Gastrocnemius medialis (tissue), 4 donors: ENCODE measurements at regions not wholly inside any gene's neighbourhood (a gene's known extent, or its start where the extent isn't known, plus 50 kb on each side); places are given as distances from the start of the nearest gene placed in this dataset.

Source experiments
- ATAC-seq, 2 donors: fragments of 150-250 bp; one replicate each; pipeline ENCODE4 v1.9.1; 2016
- DNase-seq, 2 donors: peaks; one replicate each; pipeline ENCODE4 v3.0.0-alpha.2; 2019
- H3K27ac ChIP-seq, 4 donors: fragments of 200-600 bp; sonication (generic); 1 replicate in 1 of 4; 2 replicates in 3 of 4; pipeline ENCODE4 v1.5.1; 2016 to 2018; ENCODE audit warnings: mild to moderate bottlenecking in 2 of 4, moderate library complexity in 1 of 4
- H3K27me3 ChIP-seq, 3 donors: fragments of 200-600 bp; sonication (generic) in 2 of 3; 1 replicate in 1 of 3; 2 replicates in 2 of 3; pipeline versions ENCODE4 v1.5.1 to v1.6.0; 2016 to 2019; ENCODE audit warnings: mild to moderate bottlenecking in 1 of 3, moderate library complexity in 1 of 3
- H3K36me3 ChIP-seq, 2 donors: fragments of 200-600 bp; sonication (generic) in 1 of 2; one replicate each; pipeline ENCODE4 v1.5.1; 2017 to 2018
- H3K4me1 ChIP-seq, 2 donors: fragments of 200-600 bp; sonication (generic) in 1 of 2; one replicate each; pipeline ENCODE4 v1.5.1; 2016 to 2017; ENCODE audit warnings: mild to moderate bottlenecking in 2 of 2
- H3K4me3 ChIP-seq, 4 donors: fragments of 200-600 bp; sonication (generic) in 3 of 4; 1 replicate in 1 of 4; 2 replicates in 3 of 4; pipeline ENCODE4 v1.5.1; 2016 to 2019; ENCODE audit warnings: mild to moderate bottlenecking in 2 of 4
- H3K9me3 ChIP-seq, 3 donors: fragments of 200-600 bp; sonication (generic) in 2 of 3; 1 replicate in 1 of 3; 2 replicates in 2 of 3; pipeline ENCODE4 v1.5.1; 2016 to 2019
- CTCF ChIP-seq, 5 experiments: fragments of 450-650 bp in 3 of 5; fragments of 200-600 bp in 2 of 5; sonication (generic) in 2 of 5; IDR thresholded peaks in 4 of 5; conservative IDR thresholded peaks in 1 of 5; 1 replicate in 4 of 5; 2 replicates in 1 of 5; pipeline ENCODE4 v1.5.1; 2016 to 2019; ENCODE audit warnings: antibody characterized with exemption in 5 of 5, mild to moderate bottlenecking in 3 of 5, moderate library complexity in 3 of 5
- POLR2A ChIP-seq, 2 donors: fragments of 450-650 bp; IDR thresholded peaks; one replicate each; pipeline ENCODE4 v1.6.1; 2017; ENCODE audit warnings: antibody characterized with exemption in 2 of 2, mild to moderate bottlenecking in 2 of 2, moderate library complexity in 2 of 2
- in situ Hi-C, 4 donors: fragments of 200-750 bp; cut with MboI; loops; one replicate each; pipeline versions ENCODE4 v1.15.0 to v1.8.0; 2017; ENCODE audit warnings: low sequenced_read_pairs in 4 of 4
- intact Hi-C: fragments of 100-400 bp; cut with DNase I; formaldehyde crosslinking; loops from one replicate; pipeline ENCODE4 v1.15.1; 2023; ENCODE audit warnings: low total_unique reads

GRCh38 chr16:51629576-51629975 is 478.5 kb upstream of the SALL1 start:
- ATAC-seq, result no peak
- DNase-seq, result no peak
- H3K27ac ChIP-seq, result no peak overlapping the region
- in situ Hi-C loops (no loop called here), intact Hi-C loops (no loop called here)
- H3K4me1 ChIP-seq, result no peaks in the 10 kb centered on the region
- H3K36me3 ChIP-seq, result no peaks in the 10 kb centered on the region
- no peak for TF ChIP-seq CTCF (IDR thresholded peaks at IDR 0.05 in 4 of 5, conservative IDR thresholded peaks at IDR 0.05 in 1 of 5)
- no peak for TF ChIP-seq POLR2A (IDR thresholded peaks at IDR 0.05)
- no peaks in the 10 kb centered on the region for H3K27me3 ChIP-seq
- H3K9me3 ChIP-seq, result no peaks in the 10 kb centered on the region
- H3K4me3 ChIP-seq, result no peak overlapping the region

DNA sequence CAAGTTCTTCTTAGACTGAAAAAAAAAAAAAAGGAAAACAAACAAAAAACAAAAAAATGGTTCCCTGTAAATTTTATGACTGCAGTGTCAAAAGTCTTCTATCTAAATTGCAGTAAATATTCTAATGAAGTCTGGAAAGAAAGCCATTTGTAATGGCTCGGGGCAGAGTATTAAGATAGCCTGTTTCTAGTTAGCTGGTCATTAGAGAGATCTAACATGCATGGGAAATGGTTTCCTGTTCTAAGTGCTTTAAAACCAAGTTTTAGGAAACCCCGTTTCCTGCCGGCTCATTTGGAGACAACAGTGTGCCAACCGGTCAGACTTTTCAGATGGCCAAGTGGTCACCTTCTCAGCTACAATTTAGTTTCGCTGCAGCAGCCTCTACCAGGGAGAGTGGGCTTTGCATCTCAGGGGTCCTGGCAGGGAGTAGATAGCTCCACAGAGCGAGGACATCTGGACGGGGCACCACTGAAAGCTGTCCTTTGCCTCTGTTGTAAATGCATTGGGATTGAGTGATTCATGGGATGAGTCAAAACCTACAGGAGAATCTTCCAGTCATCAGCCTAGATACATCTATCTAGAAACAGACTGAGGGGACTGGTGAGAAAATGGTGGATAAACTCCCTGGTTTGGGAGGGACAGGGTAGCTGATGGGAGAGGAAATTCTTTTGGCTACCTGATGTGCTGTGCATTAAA is 473.2 kb upstream of the SALL1 start:
- in situ Hi-C loops, result no loop called here
- TF ChIP-seq POLR2A (IDR thresholded peaks at IDR 0.05) (no peak), CTCF (IDR thresholded peaks at IDR 0.05 in 4 of 5, conservative IDR thresholded peaks at IDR 0.05 in 1 of 5) (no peak)
- H3K27me3 ChIP-seq, result no peaks in the 10 kb centered on the region
- no peaks in the 10 kb centered on the region for H3K36me3 ChIP-seq
- no peaks in the 10 kb centered on the region for H3K9me3 ChIP-seq
- H3K4me3 ChIP-seq, result no peak overlapping the region
- intact Hi-C loops, result no loop called here
- ATAC-seq (no peak), DNase-seq (no peak)
- no peak overlapping the region for H3K27ac ChIP-seq
- H3K4me1 ChIP-seq, result no peaks in the 10 kb centered on the region

- intact Hi-C loops (no loop called here), in situ Hi-C loops (no loop called here)
- ATAC-seq (no peak), DNase-seq (no peak)
- Histone ChIP-seq H3K36me3 (no peaks in the 10 kb centered on the region), H3K27ac (no peak overlapping the region), H3K27me3 (no peaks in the 10 kb centered on the region), H3K9me3 (no peaks in the 10 kb centered on the region), H3K4me3 (no peak overlapping the region), H3K4me1 (no peaks in the 10 kb centered on the region)
- TF ChIP-seq POLR2A (IDR thresholded peaks at IDR 0.05), result no peak
- TF ChIP-seq CTCF (IDR thresholded peaks at IDR 0.05 in 4 of 5, conservative IDR thresholded peaks at IDR 0.05 in 1 of 5), result no peak
These were observed 470.5 kb upstream of the SALL1 start for GRCh38 chr16:51621610-51622009.

DNA sequence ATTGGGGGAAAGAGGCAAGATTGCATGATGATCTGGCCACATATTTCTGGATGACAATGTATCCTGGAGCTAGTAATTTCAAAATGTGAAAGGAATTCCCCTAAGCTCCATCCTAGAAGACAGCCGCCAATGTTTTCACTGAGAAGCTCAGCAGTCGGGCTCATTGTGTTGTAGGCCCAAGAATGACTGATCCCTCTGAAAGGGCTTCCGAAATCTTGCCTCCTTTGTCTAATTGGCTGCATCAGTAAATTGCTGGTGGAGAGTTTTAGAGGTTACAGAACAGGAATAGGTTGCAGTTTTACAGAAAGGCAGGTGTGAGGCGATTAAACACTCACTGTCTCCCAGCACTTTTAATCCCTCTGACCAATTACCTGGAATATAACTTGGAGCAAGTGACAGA is 464.1 kb upstream of the SALL1 start:
- Histone ChIP-seq H3K36me3 (no peaks in the 10 kb centered on the region), H3K27me3 (no peaks in the 10 kb centered on the region), H3K27ac (no peak overlapping the region), H3K9me3 (no peaks in the 10 kb centered on the region), H3K4me3 (no peak overlapping the region), H3K4me1 (no peaks in the 10 kb centered on the region)
- TF ChIP-seq POLR2A (IDR thresholded peaks at IDR 0.05) (no peak), CTCF (IDR thresholded peaks at IDR 0.05 in 4 of 5, conservative IDR thresholded peaks at IDR 0.05 in 1 of 5) (no peak)
- DNase-seq (no peak), ATAC-seq (no peak)
- intact Hi-C loops (no loop called here), in situ Hi-C loops (no loop called here)

GRCh38 chr16:51607201-51607651 is 456.2 kb upstream of the SALL1 start:
- H3K4me3 ChIP-seq, result no peak overlapping the region
- no peaks in the 10 kb centered on the region for H3K4me1 ChIP-seq
- H3K27ac ChIP-seq, result no peak overlapping the region
- TF ChIP-seq POLR2A (IDR thresholded peaks at IDR 0.05), result no peak
- no peak for TF ChIP-seq CTCF (IDR thresholded peaks at IDR 0.05 in 4 of 5, conservative IDR thresholded peaks at IDR 0.05 in 1 of 5)
- DNase-seq (no peak), ATAC-seq (no peak)
- intact Hi-C loops, result no loop called here
- no peaks in the 10 kb centered on the region for H3K9me3 ChIP-seq
- in situ Hi-C loops, result no loop called here
- no peaks in the 10 kb centered on the region for H3K27me3 ChIP-seq
- H3K36me3 ChIP-seq, result no peaks in the 10 kb centered on the region
